T47D (cell line): ENCODE measurements at regions not wholly inside any gene's neighbourhood (a gene's known extent, or its start where the extent isn't known, plus 50 kb on each side); places are given as distances from the start of the nearest gene placed in this dataset.

Experiments
- DNase-seq, 2 experiments: peaks; one replicate each; pipeline versions ENCODE4 v3.0.0 to v3.0.0-alpha.2; 2011 to 2012; ENCODE audit warnings: low read depth in 1 of 2, low spot score in 1 of 2
- JUND ChIP-seq: IDR thresholded peaks from 2 replicates; pipeline ENCODE4 v1.6.1; 2012; ENCODE audit warnings: low read depth
- in situ Hi-C: cut with HindIII; loops from 2 replicates; pipeline ENCODE4 v1.10.0; 2016; ENCODE audit warnings: low sequenced_read_pairs, low pct_unique_long_range_greater_than_20kb

GRCh38 chr3:74055061-74055460 lies 430.3 kb upstream of the PDZRN3 start:
- TF ChIP-seq JUND: no peak
- in situ Hi-C loops: no loop called here
- no peak for DNase-seq

DNA sequence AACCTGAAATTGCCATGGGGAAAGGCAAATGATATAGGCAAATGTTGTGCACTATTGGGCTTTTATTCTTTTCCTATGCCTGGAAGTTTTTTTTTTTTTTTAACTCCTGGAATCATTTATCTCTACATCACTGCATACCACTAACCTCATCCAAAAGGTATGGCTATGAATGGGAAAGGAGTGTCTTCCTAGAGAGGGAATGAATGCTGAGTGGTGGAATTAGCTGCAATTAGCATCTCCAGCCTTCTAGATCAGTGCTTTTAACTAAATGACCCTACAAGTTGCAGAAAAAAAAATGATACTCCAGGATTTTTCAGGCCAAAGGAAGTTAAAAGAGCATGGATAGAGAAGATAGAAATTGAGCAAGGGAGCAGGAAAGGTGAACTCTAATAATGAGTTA lies 429.8 kb upstream of the PDZRN3 start:
- in situ Hi-C loops: no loop called here
- no peak for DNase-seq
- TF ChIP-seq JUND: no peak

GRCh38 chr3:74053970-74054516 lies 429.3 kb upstream of the PDZRN3 start:
- in situ Hi-C loops: no loop called here
- no peak for TF ChIP-seq JUND

GRCh38 chr3:74049444-74049843 lies 424.7 kb upstream of the PDZRN3 start:
- no peak for TF ChIP-seq JUND
- in situ Hi-C loops: no loop called here
- no peak for DNase-seq

More at GRCh38 chr3:74053970-74054516, 429.3 kb upstream of the PDZRN3 start:
- no peak for DNase-seq

GRCh38 chr3:74048699-74049098 lies 424.0 kb upstream of the PDZRN3 start:
- in situ Hi-C loops: no loop called here
- peak in 1 of 2 experiments; percentile 7 for DNase-seq
- no peak for TF ChIP-seq JUND

DNA sequence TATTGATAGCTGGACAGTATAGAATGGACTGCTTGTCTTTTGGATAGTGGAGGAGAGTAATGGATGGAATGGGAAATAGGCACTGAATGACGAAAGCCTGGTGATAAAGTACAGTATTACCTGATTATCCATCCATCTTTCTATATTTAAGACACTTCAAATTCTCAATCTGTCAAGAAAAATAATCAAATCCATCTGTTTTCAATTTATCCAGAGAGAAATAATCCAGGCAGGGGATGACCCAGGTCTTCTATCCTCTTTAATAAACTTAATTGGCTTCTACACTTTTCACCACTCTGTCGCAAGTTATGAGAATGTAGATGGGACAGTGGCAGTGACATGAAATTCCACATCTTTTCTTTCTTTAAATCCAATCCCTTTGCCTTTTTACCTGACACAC lies 420.3 kb upstream of the PDZRN3 start:
- TF ChIP-seq JUND: no peak
- in situ Hi-C loops: no loop called here
- DNase-seq: no peak

DNA sequence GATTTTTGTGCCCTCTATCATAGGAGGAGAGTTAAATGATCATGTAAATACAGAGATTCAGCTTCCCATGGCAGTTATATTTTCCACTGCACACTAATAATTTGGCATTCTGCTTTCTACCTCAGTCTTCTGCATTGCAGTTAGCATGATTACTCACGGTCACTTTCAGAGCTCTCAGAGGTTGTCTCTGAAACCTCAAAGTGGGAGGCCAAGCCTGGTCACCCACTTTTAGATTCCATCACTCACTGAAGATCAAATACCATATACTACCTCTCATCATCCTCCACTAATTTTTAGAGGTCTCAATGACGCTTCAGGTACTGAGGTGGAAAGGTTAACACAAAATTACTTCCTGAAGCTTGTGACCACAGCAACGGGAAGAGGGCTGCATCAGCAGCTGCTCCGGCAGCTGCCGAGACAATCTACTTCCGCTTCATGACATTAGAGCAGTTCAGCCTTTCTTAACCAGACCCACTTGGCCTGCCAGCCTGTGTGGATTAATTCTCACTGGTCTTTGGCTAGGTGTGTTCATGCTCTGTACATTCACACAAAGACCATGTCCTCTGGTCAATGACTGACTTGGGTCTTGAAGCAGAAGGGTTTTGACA lies 416.4 kb upstream of the PDZRN3 start:
- no peak for TF ChIP-seq JUND
- no peak for DNase-seq
- in situ Hi-C loops: no loop called here

- no peak for DNase-seq
- in situ Hi-C loops: no loop called here
- no peak for TF ChIP-seq JUND
Measured at GRCh38 chr3:74039105-74039504, 414.4 kb upstream of the PDZRN3 start.

GRCh38 chr3:74036568-74036967 lies 411.8 kb upstream of the PDZRN3 start:
- no peak for TF ChIP-seq JUND
- DNase-seq: no peak
- in situ Hi-C loops: no loop called here

- in situ Hi-C loops: no loop called here
- no peak for DNase-seq
- no peak for TF ChIP-seq JUND
Measured at GRCh38 chr3:74036102-74036501, 411.4 kb upstream of the PDZRN3 start.

DNA sequence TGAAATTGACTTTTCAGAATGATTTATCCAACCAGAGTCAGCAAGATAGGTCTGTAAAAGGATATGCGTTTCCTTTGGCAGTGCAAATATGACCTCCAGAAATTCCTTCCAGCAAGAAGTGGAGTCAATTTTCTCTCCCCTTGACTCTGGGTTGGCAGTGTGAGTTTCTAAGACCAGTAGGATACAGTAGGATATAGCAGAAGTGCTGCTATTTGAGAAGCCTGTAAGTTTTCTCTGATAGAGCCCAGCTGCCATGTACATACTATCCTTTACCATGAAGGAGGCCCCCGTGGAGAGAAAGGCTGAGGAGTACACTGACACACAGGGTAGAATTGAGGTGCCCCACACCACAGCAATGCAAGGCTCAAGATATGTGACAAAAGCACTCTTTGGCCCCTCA lies 409.1 kb upstream of the PDZRN3 start:
- no peak for DNase-seq
- in situ Hi-C loops: no loop called here
- no peak for TF ChIP-seq JUND

GRCh38 chr3:74033381-74033780 lies 408.6 kb upstream of the PDZRN3 start:
- no peak for DNase-seq
- in situ Hi-C loops: no loop called here

GRCh38 chr3:74027121-74027520 lies 402.4 kb upstream of the PDZRN3 start:
- in situ Hi-C loops: no loop called here
- no peak for DNase-seq

More at GRCh38 chr3:74033381-74033780, 408.6 kb upstream of the PDZRN3 start:
- TF ChIP-seq JUND: no peak

GRCh38 chr3:74023395-74023794 lies 398.7 kb upstream of the PDZRN3 start:
- no peak for TF ChIP-seq JUND
- in situ Hi-C loops: no loop called here

More at GRCh38 chr3:74027121-74027520, 402.4 kb upstream of the PDZRN3 start:
- no peak for TF ChIP-seq JUND

More at GRCh38 chr3:74023395-74023794, 398.7 kb upstream of the PDZRN3 start:
- no peak for DNase-seq
